ENCODE measurements at regions not wholly inside any gene's neighbourhood (a gene's known extent, or its start where the extent isn't known, plus 50 kb on each side); places are given as distances from the start of the nearest gene placed in this dataset.

DNA sequence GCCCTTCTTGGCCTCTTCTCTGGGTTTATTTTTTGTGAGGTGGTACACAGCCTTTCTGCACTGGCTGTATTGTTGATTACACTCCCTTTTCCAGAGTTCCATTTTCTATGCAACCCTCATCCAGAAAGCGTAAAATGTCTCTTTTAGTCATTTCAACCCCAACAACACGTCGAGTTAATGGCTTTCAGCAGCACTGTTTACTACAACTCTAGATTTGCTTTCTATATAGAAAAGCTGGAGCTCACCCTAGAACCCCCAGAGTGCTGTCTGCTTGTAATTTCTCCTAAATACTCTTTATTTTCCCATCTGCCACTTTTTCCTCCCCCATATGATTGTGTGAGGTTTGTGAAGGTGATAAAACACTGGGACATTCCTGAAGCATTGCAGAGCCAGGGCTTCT is 148.9 kb upstream of the TMTC4 start:
- TF ChIP-seq, protein P1, sequence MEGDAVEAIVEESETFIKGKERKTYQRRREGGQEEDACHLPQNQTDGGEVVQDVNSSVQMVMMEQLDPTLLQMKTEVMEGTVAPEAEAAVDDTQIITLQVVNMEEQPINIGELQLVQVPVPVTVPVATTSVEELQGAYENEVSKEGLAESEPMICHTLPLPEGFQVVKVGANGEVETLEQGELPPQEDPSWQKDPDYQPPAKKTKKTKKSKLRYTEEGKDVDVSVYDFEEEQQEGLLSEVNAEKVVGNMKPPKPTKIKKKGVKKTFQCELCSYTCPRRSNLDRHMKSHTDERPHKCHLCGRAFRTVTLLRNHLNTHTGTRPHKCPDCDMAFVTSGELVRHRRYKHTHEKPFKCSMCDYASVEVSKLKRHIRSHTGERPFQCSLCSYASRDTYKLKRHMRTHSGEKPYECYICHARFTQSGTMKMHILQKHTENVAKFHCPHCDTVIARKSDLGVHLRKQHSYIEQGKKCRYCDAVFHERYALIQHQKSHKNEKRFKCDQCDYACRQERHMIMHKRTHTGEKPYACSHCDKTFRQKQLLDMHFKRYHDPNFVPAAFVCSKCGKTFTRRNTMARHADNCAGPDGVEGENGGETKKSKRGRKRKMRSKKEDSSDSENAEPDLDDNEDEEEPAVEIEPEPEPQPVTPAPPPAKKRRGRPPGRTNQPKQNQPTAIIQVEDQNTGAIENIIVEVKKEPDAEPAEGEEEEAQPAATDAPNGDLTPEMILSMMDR (conservative IDR thresholded peaks at IDR 0.05) = no peak
- TF ChIP-seq ZFX (IDR thresholded peaks at IDR 0.05) = no peak
